ENCODE measurements at regions not wholly inside any gene's neighbourhood (a gene's known extent, or its start where the extent isn't known, plus 50 kb on each side); places are given as distances from the start of the nearest gene placed in this dataset.
"Not testable (repeated sequence)": the region's sequence is repeated elsewhere in the genome, so short reads cannot be mapped to it uniquely, and the experiment has no call there.

- no peak for DNase-seq
These were observed 164.3 kb upstream of the PABPC3 start for GRCh38 chr13:24931450-24932251.

DNA sequence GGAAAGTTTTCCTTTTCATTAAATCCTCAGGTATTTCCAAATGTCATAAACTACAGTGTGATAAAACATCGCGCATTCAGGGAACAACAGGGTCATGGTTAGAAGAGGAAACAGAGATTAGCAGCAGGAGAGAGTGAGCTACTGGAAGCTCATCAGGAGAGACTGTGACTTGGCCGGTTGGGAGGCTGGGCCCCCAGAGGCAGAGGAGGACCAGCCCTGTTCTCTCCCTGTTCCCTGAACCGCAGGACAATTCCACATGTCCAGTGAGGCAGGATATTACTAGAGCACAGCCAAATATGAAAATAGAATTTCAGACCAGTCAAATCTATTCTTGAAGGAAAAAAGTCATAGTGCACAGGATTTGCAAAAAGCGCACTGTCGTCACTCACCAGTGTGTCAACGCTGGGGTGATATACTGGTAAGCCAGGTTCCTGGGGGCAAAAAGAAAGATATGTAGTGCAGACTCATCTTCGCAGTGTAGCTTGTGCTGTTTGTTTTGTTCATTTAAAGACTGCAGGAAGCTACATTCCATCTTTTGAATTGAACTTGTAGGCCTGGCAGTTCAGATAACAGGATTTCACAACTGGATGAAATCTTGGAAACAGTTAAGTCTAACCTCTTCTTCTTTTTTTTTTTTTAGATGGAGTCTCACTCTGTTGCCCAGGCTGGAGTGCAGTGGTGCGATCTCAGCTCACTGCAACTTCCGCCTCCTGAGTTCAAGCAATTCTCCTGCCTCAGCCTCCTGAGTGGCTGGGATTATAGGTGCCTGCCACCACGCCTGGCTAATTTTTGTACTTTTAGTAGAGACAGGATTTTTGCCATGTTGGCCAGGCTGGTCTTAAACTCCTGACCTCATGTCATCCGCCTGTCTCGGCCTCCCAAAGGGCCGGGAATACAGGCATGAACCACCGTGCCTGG is 162.6 kb upstream of the PABPC3 start:
- DNase-seq = not testable (repeated sequence)

DNA sequence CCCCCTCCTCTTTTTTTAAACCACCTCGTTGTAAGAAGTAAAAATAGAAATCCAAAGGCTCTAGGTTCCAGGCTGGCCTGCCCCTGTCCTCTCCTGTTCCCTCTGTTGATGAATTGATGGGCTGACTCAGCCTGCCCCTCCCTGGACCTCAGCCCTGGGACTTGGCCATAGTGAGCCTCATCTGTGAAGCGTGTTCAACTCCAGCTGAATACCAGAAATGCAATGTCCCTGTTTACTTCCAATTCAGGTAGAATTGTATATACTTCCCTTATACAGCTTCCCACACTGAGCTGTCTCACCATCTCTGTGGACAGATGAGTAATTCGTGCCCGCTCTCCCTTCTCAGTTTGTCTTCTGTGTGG is 161.9 kb upstream of the PABPC3 start:
- DNase-seq = not testable (repeated sequence)

- no peak for DNase-seq
These were observed 157.0 kb upstream of the PABPC3 start for GRCh38 chr13:24938966-24939365.

GRCh38 chr13:24941023-24941713 is 154.8 kb upstream of the PABPC3 start:
- DNase-seq = not testable (repeated sequence)

- DNase-seq = no peak
These were observed 152.8 kb upstream of the PABPC3 start for GRCh38 chr13:24943136-24943535.

DNA sequence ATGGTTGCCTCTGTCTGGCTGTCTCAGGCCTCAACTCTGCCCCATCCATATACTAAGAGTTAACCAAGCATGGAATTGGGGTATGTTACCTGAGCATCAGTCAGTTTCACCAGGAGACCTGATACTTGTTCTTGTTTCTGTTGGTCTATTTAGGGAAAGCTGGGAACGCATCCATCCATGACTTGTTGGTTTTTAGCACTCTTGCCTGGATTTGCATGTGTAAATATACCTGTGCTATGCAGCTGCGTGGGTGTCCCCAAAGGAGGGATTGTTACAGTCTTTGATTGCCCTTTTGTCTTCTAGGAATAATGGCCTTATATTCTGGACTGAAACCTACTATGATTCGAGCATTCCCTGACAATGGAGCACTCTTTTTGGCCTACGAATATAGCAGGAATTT is 151.9 kb upstream of the PABPC3 start:
- DNase-seq = peak in 1 of 14 donors; percentile 20

GRCh38 chr13:24948977-24949376 is 147.0 kb upstream of the PABPC3 start:
- DNase-seq = not testable (repeated sequence)

- not testable (repeated sequence) for DNase-seq
These were observed 145.3 kb upstream of the PABPC3 start for GRCh38 chr13:24950611-24951010.

DNA sequence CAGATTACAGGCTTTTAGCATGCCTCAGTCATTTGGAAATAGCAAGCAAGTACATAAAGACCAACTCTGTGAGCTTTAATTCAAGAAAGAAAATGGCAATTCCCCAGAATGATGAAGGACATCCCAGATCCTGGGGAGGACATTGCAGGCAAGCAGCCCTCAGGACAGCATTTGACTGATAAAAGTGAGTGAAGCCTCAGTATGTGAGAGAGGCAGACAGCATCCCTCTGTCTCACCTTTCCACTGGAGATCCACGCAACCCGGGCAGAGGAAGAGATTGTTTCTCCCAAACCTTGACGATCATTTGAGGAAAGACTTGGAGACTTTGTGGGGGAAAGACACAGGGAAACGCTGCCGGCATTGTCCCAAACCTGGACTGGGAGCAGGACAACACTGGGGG is 128.0 kb upstream of the PABPC3 start:
- DNase-seq = peak in 1 of 14 donors; percentile 75

DNA sequence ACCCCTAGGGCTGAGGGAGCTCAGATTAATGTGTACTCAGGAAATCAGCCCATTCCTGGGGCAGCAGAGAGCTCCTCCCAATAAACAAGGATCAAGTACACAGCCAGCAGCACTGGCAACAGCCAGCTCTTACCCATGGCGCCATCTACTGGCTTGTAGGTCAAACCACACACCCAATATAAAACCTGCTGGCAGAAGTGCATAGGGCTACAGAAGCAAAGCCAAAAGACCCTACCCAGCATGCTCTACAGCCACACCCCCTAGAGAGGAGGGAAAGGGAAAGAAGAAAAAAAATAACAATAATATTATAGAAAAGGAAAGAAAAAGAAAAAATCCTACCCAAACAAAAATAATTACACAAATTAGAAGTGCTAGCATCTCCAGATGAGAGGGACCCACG is 127.5 kb upstream of the PABPC3 start:
- not testable (repeated sequence) for DNase-seq

DNA sequence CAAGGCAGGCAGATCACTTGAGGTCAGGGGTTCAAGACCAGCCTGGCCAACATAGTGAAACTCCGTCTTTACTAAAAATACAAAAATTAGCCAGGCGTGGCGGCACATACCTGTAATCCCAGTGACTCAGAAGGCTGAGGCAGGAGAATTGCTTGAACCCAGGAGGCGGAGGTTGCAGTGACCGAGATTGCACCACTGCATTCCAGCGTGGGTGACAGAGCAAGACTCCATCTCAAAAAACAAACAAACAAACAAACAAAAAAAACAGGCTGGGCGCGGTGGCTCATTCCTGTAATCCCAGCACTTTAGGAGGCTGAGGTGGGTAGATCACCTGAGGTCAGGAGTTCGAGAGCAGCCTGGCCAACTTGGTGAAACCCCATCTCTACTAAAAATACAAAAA is 122.8 kb upstream of the PABPC3 start:
- not testable (repeated sequence) for DNase-seq

DNA sequence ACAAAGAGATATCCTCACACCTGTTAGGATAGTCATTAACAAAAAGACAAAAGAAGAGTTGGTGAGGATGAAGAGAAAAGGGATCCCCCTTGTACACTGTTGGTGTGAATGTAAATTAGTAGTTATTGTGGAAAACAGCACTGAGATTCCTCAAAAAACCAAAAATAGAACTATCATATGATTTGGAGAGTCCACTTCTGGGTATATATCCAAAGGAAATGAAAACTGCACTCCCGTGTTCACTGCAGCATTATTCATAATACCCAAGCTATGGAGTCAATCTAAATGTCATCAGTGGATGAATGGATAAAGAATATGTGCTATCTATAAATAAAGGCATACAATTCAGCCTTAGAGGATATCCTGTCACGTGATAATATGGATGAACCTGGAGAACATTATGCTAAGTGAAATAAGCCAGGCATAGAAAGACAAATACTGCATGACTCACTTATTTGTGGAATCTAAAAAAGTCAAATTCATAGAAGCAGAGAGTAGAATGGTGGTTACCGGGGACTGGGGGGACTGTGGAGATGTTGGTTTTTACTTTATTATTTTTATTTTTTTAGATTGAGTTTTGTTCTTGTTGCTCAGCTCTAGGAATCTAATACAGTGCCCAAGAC is 114.6 kb upstream of the PABPC3 start:
- not testable (repeated sequence) for DNase-seq

- peak in 2 of 14 donors; percentile 31 to 93 for DNase-seq
These were observed 113.5 kb upstream of the PABPC3 start for GRCh38 chr13:24982333-24982999.

DNA sequence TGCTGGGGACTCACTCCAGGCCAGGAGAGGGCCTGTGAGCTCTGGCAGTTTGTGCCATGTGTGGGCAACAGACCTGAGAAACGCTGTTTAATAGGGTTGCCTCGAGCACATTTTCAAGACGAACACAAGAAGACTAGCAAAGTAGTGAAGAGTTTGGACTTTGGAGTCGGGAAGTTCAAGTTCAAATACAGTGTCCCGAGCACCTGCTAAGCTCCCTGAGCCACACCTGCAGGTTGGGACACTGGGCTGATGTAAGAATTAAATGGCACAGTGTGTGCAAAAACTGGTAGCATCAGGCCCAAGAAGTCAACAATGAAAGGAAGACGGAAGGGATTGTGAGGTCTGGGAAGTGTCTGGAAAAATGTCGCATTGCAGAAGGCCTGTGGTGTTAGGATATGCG is 112.8 kb upstream of the PABPC3 start:
- no peak for DNase-seq

GRCh38 chr13:24984134-24984533 is 111.8 kb upstream of the PABPC3 start:
- no peak for DNase-seq

DNA sequence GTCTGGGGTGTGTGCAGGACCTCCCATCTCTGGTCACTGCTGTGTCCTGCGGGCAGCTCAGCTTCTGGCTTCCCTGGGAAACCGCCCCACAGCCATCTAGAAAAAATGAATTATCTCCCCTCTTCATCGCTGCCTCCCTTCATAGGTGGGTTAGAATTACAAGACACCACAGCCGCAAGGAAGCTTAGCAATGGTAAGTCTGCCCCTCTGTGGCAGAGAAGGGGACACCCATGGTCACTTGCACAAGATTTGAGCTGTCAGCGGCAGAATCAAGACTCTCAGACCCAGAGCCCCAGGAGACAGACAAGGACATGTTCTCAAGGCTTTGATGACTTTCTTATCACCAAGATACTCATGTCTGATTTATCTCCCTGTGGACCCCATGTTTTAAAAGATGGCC is 110.8 kb upstream of the PABPC3 start:
- DNase-seq = no peak

GRCh38 chr13:24985896-24986295 is 110.0 kb upstream of the PABPC3 start:
- no peak for DNase-seq

GRCh38 chr13:24986826-24987225 is 109.1 kb upstream of the PABPC3 start:
- DNase-seq = no peak

DNA sequence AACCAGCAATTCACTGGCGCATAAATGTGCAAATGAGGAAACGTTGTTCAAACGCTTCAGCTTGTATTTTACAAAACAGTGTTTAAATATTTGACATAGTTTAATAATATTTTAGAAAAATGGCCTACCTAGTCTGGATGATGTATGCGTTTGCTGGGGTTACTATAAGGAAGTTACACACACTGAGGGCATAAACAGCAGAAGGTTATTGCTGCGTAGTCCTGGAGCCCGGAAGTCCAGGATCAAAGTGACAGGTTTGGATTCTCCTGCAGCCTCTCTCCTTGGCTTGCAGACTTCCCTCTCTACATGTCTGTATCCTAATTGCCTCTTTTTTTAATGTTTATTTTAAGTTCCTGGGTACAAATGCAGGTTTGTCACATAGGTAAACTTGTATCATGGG is 106.0 kb upstream of the PABPC3 start:
- DNase-seq = not testable (repeated sequence)

- not testable (repeated sequence) for DNase-seq
These were observed 103.0 kb upstream of the PABPC3 start for GRCh38 chr13:24992946-24993345.
